HCT116 (cell line): ENCODE measurements at regions not wholly inside any gene's neighbourhood (a gene's known extent, or its start where the extent isn't known, plus 50 kb on each side); places are given as distances from the start of the nearest gene placed in this dataset.

Experiments used
- ATAC-seq: fragments of 200-7000 bp; cut with Tn5 transposase; 2 replicates; pipeline ENCODE4 v1.9.1; 2020; ENCODE audit warnings: mild to moderate bottlenecking, moderate library complexity
- BruUV-seq: library from RNA; stranded (reverse); fragments of 400-500 nt; replicated peaks from 2 replicates; lab custom pipeline; 2021; lab: Mats Ljungman, UMichigan
- CTCF ChIA-PET: fragments of 300-600 bp; sonication (Branson Sonifier 250); formaldehyde crosslinking; loops from one replicate; lab custom pipeline; 2021; ENCODE audit warnings: antibody characterized with exemption; lab: Charles Lee
- POLR2A ChIA-PET: fragments of 300-600, 350-600 bp; sonication (Branson Sonifier 250); formaldehyde crosslinking; loops from one replicate; lab custom pipeline; 2021; ENCODE audit warnings: antibody characterized with exemption; lab: Charles Lee
- RAD21 ChIA-PET, 2 experiments: fragments of 300-600 bp; sonication (Branson Sonifier 250); formaldehyde crosslinking; loops; one replicate each; lab custom pipeline; 2023; ENCODE audit warnings: low total read pairs in 2 of 2; ENCODE audit not compliant: uncharacterized antibody in 2 of 2, unreplicated experiment in 2 of 2, low non-redundant PET in 1 of 2; lab: Charles Lee
- DNase-seq: peaks from one replicate; pipeline ENCODE4 v3.0.0-alpha.2; 2010; ENCODE audit warnings: low read depth, low spot score
- H2AFZ ChIP-seq: fragments of 200-600 bp; shearing (Covaris generic), sonication (generic); 2 replicates; pipeline ENCODE4 v1.6.1; 2017; ENCODE audit warnings: low read depth, mixed run types, mixed read lengths, antibody characterized with exemption, low read length; ENCODE audit not compliant: poor library complexity, severe bottlenecking
- H3K27ac ChIP-seq: 2 replicates; pipeline ENCODE4 v1.5.1; 2012; ENCODE audit warnings: low read depth, low read length
- H3K27me3 ChIP-seq: fragments of 200-600 bp; sonication (generic); 2 replicates; pipeline ENCODE4 v1.6.1; 2016; ENCODE audit warnings: mixed run types, low read length, mixed read lengths; ENCODE audit not compliant: insufficient read depth
- H3K36me3 ChIP-seq, 2 experiments: fragments of 200-500 bp in 1 of 2; fragments of 200-600 bp in 1 of 2; sonication (Bioruptor generic) in 1 of 2; sonication (generic) in 1 of 2; 2 replicates each; pipeline versions ENCODE4 v1.5.1 to v1.6.1; 2014 to 2016; ENCODE audit warnings: low read length in 2 of 2, inconsistent platforms in 1 of 2, mixed read lengths in 1 of 2, mixed run types in 1 of 2; ENCODE audit not compliant: insufficient read depth in 2 of 2, control insufficient read depth in 1 of 2
- H3K4me1 ChIP-seq, 2 experiments: fragments of 200-600 bp in 1 of 2; sonication (generic) in 1 of 2; 2 replicates each; pipeline versions ENCODE4 v1.5.1 to v1.6.1; 2012 to 2017; ENCODE audit warnings: low read length in 2 of 2, inconsistent platforms in 1 of 2, mild to moderate bottlenecking in 1 of 2, mixed read lengths in 1 of 2, mixed run types in 1 of 2, moderate library complexity in 1 of 2; ENCODE audit not compliant: insufficient read depth in 2 of 2, control insufficient read depth in 1 of 2
- H3K4me2 ChIP-seq: fragments of 200-600 bp; sonication (generic); 2 replicates; pipeline ENCODE4 v1.6.1; 2017; ENCODE audit warnings: mixed run types, low read length, mixed read lengths
- H3K4me3 ChIP-seq, 2 experiments: fragments of 200-600 bp in 1 of 2; sonication (generic) in 1 of 2; replicated peaks in 1 of 2; 2 replicates each; pipeline ENCODE4 v1.5.1; 2011 to 2016; ENCODE audit warnings: low read length in 2 of 2, control low read depth in 1 of 2, low read depth in 1 of 2, mild to moderate bottlenecking in 1 of 2, mixed read lengths in 1 of 2, mixed run types in 1 of 2
- H3K79me2 ChIP-seq: fragments of 200-600 bp; sonication (generic); 2 replicates; pipeline ENCODE4 v1.6.1; 2017; ENCODE audit warnings: mild to moderate bottlenecking, mixed run types, low read length, moderate library complexity, mixed read lengths; ENCODE audit not compliant: insufficient read depth
- H3K9ac ChIP-seq: fragments of 200-600 bp; sonication (generic); 2 replicates; pipeline ENCODE4 v1.6.1; 2016; ENCODE audit warnings: low read length, mixed read lengths
- H3K9me2 ChIP-seq: fragments of 200-600 bp; sonication (generic), shearing (Covaris generic); 2 replicates; pipeline ENCODE4 v1.6.1; 2017; ENCODE audit warnings: mixed run types, mild to moderate bottlenecking, moderate library complexity; ENCODE audit not compliant: insufficient read depth
- H3K9me3 ChIP-seq, 2 experiments: fragments of 200-500 bp in 1 of 2; fragments of 200-600 bp in 1 of 2; sonication (Bioruptor generic) in 1 of 2; sonication (generic) in 1 of 2; 2 replicates each; pipeline ENCODE4 v1.6.1; 2014 to 2017; ENCODE audit warnings: low read length in 2 of 2, mixed read lengths in 2 of 2, inconsistent platforms in 1 of 2, low read depth in 1 of 2, mild to moderate bottlenecking in 1 of 2, mixed run types in 1 of 2, moderate library complexity in 1 of 2; ENCODE audit not compliant: control insufficient read depth in 1 of 2, insufficient read depth in 1 of 2
- H4K20me1 ChIP-seq: fragments of 200-600 bp; sonication (generic), shearing (Covaris generic); 2 replicates; pipeline ENCODE4 v1.6.1; 2017; ENCODE audit warnings: mixed run types, mild to moderate bottlenecking, moderate library complexity; ENCODE audit not compliant: insufficient read depth
- EGR1 ChIP-seq: IDR thresholded peaks from 2 replicates; pipeline ENCODE4 v1.6.1; 2012; ENCODE audit warnings: low read depth
- ELF1 ChIP-seq: IDR thresholded peaks from 2 replicates; pipeline ENCODE4 v1.6.1; 2012; ENCODE audit warnings: low read depth, borderline replicate concordance
- EZH2phosphoT487 ChIP-seq: fragments of 200-600 bp; IDR thresholded peaks from 2 replicates; pipeline ENCODE4 v1.6.1; 2018; ENCODE audit warnings: antibody characterized with exemption, borderline replicate concordance
- FOSL1 ChIP-seq: IDR thresholded peaks from 2 replicates; pipeline ENCODE4 v1.6.1; 2012; ENCODE audit warnings: low read depth
- POLR2AphosphoS5 ChIP-seq: IDR thresholded peaks from 2 replicates; pipeline ENCODE4 v1.6.1; 2011; ENCODE audit warnings: mild to moderate bottlenecking, low read depth, low read length, moderate library complexity
- RAD21 ChIP-seq: IDR thresholded peaks from 2 replicates; pipeline ENCODE4 v1.6.1; 2012; ENCODE audit warnings: low read depth, mild to moderate bottlenecking
- SRF ChIP-seq: IDR thresholded peaks from 2 replicates; pipeline ENCODE4 v1.6.1; 2012; ENCODE audit warnings: low read depth
- TCF7L2 ChIP-seq: IDR thresholded peaks from 2 replicates; pipeline ENCODE4 v1.7.0; 2011; ENCODE audit warnings: borderline replicate concordance, inconsistent platforms; ENCODE audit not compliant: insufficient read depth, insufficient read length; ENCODE audit errors: extremely low read depth
- ZBTB33 ChIP-seq: IDR thresholded peaks from 2 replicates; pipeline ENCODE4 v1.6.1; 2011; ENCODE audit warnings: mild to moderate bottlenecking, low read length, moderate library complexity; ENCODE audit not compliant: insufficient replicate concordance; ENCODE audit errors: extremely low read depth
- intact Hi-C: fragments of 100-400 bp; cut with micrococcal nuclease; formaldehyde crosslinking; loops from 2 replicates; pipeline ENCODE4 v1.10.0; 2022
- TF ChIP-seq, protein P1 (sequence below): IDR thresholded peaks from 2 replicates; pipeline ENCODE4 v1.6.1; 2012; ENCODE audit warnings: low read depth
- TF ChIP-seq, protein P2 (sequence below), 3 experiments: fragments of 200-600 bp in 1 of 3; sonication (generic) in 1 of 3; IDR thresholded peaks in 2 of 3; conservative IDR thresholded peaks in 1 of 3; 2 replicates each; pipeline ENCODE4 v1.5.1; 2012 to 2017; ENCODE audit warnings: low read depth in 2 of 3, low read length in 2 of 3, antibody characterized with exemption in 1 of 3, borderline replicate concordance in 1 of 3, control low read depth in 1 of 3, mild to moderate bottlenecking in 1 of 3, mixed read lengths in 1 of 3, mixed run types in 1 of 3, moderate library complexity in 1 of 3; ENCODE audit not compliant: insufficient read depth in 1 of 3

GRCh38 chr3:59245300-59245858 is 195.6 kb upstream of the CFAP20DC start:
- intact Hi-C loops = no loop called here
- ATAC-seq (no peak), DNase-seq (no peak)
- TF ChIP-seq TCF7L2 (no peak), FOSL1 (no peak), SRF (no peak), POLR2AphosphoS5 (no peak), RAD21 (no peak), EGR1 (no peak), ZBTB33 (no peak), EZH2phosphoT487 (no peak), ELF1 (no peak)
- TF ChIP-seq, protein P1, sequence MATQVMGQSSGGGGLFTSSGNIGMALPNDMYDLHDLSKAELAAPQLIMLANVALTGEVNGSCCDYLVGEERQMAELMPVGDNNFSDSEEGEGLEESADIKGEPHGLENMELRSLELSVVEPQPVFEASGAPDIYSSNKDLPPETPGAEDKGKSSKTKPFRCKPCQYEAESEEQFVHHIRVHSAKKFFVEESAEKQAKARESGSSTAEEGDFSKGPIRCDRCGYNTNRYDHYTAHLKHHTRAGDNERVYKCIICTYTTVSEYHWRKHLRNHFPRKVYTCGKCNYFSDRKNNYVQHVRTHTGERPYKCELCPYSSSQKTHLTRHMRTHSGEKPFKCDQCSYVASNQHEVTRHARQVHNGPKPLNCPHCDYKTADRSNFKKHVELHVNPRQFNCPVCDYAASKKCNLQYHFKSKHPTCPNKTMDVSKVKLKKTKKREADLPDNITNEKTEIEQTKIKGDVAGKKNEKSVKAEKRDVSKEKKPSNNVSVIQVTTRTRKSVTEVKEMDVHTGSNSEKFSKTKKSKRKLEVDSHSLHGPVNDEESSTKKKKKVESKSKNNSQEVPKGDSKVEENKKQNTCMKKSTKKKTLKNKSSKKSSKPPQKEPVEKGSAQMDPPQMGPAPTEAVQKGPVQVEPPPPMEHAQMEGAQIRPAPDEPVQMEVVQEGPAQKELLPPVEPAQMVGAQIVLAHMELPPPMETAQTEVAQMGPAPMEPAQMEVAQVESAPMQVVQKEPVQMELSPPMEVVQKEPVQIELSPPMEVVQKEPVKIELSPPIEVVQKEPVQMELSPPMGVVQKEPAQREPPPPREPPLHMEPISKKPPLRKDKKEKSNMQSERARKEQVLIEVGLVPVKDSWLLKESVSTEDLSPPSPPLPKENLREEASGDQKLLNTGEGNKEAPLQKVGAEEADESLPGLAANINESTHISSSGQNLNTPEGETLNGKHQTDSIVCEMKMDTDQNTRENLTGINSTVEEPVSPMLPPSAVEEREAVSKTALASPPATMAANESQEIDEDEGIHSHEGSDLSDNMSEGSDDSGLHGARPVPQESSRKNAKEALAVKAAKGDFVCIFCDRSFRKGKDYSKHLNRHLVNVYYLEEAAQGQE = no peak
- TF ChIP-seq, protein P2, sequence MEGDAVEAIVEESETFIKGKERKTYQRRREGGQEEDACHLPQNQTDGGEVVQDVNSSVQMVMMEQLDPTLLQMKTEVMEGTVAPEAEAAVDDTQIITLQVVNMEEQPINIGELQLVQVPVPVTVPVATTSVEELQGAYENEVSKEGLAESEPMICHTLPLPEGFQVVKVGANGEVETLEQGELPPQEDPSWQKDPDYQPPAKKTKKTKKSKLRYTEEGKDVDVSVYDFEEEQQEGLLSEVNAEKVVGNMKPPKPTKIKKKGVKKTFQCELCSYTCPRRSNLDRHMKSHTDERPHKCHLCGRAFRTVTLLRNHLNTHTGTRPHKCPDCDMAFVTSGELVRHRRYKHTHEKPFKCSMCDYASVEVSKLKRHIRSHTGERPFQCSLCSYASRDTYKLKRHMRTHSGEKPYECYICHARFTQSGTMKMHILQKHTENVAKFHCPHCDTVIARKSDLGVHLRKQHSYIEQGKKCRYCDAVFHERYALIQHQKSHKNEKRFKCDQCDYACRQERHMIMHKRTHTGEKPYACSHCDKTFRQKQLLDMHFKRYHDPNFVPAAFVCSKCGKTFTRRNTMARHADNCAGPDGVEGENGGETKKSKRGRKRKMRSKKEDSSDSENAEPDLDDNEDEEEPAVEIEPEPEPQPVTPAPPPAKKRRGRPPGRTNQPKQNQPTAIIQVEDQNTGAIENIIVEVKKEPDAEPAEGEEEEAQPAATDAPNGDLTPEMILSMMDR (IDR thresholded peaks at IDR 0.05 in 2 of 3, conservative IDR thresholded peaks at IDR 0.05 in 1 of 3; ENCODE audit: borderline replicate concordance in 1 of 3, insufficient read depth in 1 of 3, low read depth in 2 of 3, low read length in 2 of 3) = no peak
- Histone ChIP-seq H3K36me3 (no peaks in the 10 kb centered on the region), H2AFZ (no peak overlapping the region), H3K27me3 (no peaks in the 10 kb centered on the region), H3K9ac (no peak overlapping the region), H3K4me1 (no peaks in the 10 kb centered on the region), H3K9me3 (no peaks in the 10 kb centered on the region), H3K9me2 (no peaks in the 10 kb centered on the region), H3K27ac (no peak overlapping the region), H3K4me3 (no peak overlapping the region), H4K20me1 (no peaks in the 10 kb centered on the region), H3K4me2 (no peak overlapping the region), H3K79me2 (no peaks in the 10 kb centered on the region)
- RAD21 ChIA-PET = no interaction called here
- no TSS peak for BruUV-seq
- CTCF ChIA-PET = no interaction called here
- POLR2A ChIA-PET = no interaction called here
